ENCODE measurements at regions not wholly inside any gene's neighbourhood (a gene's known extent, or its start where the extent isn't known, plus 50 kb on each side); places are given as distances from the start of the nearest gene placed in this dataset.
A peak's percentile ranks its signal among the peaks of the same experiment; 100 is the strongest.

GRCh38 chr15:79211481-79211880 is 71.0 kb upstream of the ANKRD34C start:
- no peak overlapping the region for H3K27ac ChIP-seq
- TF ChIP-seq ZFX (IDR thresholded peaks at IDR 0.05) (no peak), CTCF (conservative IDR thresholded peaks at IDR 0.05) (no peak)

- H3K27ac ChIP-seq: no peak overlapping the region
These were observed 72.8 kb upstream of the ANKRD34C start for GRCh38 chr15:79209690-79210089.

GRCh38 chr15:79209116-79209515 is 73.4 kb upstream of the ANKRD34C start:
- TF ChIP-seq ZFX (IDR thresholded peaks at IDR 0.05) (no peak), CTCF (conservative IDR thresholded peaks at IDR 0.05) (no peak)
- no peak overlapping the region for H3K27ac ChIP-seq

More at GRCh38 chr15:79209690-79210089, 72.8 kb upstream of the ANKRD34C start:
- no peak for TF ChIP-seq ZFX (IDR thresholded peaks at IDR 0.05)
- no peak; the same call in 1 of the 2 replicates for TF ChIP-seq CTCF (conservative IDR thresholded peaks at IDR 0.05)

GRCh38 chr15:79208179-79208578 is 74.3 kb upstream of the ANKRD34C start:
- H3K27ac ChIP-seq: no peak overlapping the region
- TF ChIP-seq ZFX (IDR thresholded peaks at IDR 0.05) (no peak), CTCF (conservative IDR thresholded peaks at IDR 0.05) (peak; percentile 34)

- H3K27ac ChIP-seq: no peak overlapping the region
- TF ChIP-seq ZFX (IDR thresholded peaks at IDR 0.05): no peak
- no peak for TF ChIP-seq CTCF (conservative IDR thresholded peaks at IDR 0.05)
These were observed 75.6 kb upstream of the ANKRD34C start for GRCh38 chr15:79206940-79207339.

- H3K27ac ChIP-seq: no peak overlapping the region
- TF ChIP-seq ZFX (IDR thresholded peaks at IDR 0.05) (no peak), CTCF (conservative IDR thresholded peaks at IDR 0.05) (no peak)
These were observed 77.4 kb upstream of the ANKRD34C start for GRCh38 chr15:79204886-79205675.

GRCh38 chr15:79198461-79198860 is 84.1 kb upstream of the ANKRD34C start:
- no peak overlapping the region for H3K27ac ChIP-seq
- TF ChIP-seq ZFX (IDR thresholded peaks at IDR 0.05) (no peak), CTCF (conservative IDR thresholded peaks at IDR 0.05) (no peak)
